KMS-11 (cell line): ENCODE measurements at regions not wholly inside any gene's neighbourhood (a gene's known extent, or its start where the extent isn't known, plus 50 kb on each side); places are given as distances from the start of the nearest gene placed in this dataset.

Experiments
- H2AFZ ChIP-seq: fragments of 200-600 bp; sonication (generic); 2 replicates; pipeline ENCODE4 v1.6.1; 2016; ENCODE audit warnings: antibody characterized with exemption, mixed run types, low read depth
- H3K27ac ChIP-seq: fragments of 200-600 bp; sonication (generic); 2 replicates; pipeline ENCODE4 v1.6.1; 2016; ENCODE audit warnings: mild to moderate bottlenecking, mixed run types
- H3K27me3 ChIP-seq: fragments of 200-600 bp; sonication (generic); 2 replicates; pipeline ENCODE4 v1.6.1; 2017; ENCODE audit warnings: mild to moderate bottlenecking, low read depth, mixed run types, moderate library complexity; ENCODE audit not compliant: insufficient read depth
- H3K36me3 ChIP-seq: fragments of 200-600 bp; sonication (generic); 2 replicates; pipeline ENCODE4 v1.6.1; 2017; ENCODE audit warnings: mild to moderate bottlenecking, mixed run types; ENCODE audit not compliant: insufficient read depth
- H3K4me1 ChIP-seq: fragments of 200-600 bp; sonication (generic); 2 replicates; pipeline ENCODE4 v1.6.1; 2016; ENCODE audit warnings: mild to moderate bottlenecking, low read depth, mixed run types; ENCODE audit not compliant: poor library complexity, severe bottlenecking
- H3K4me2 ChIP-seq: fragments of 200-600 bp; sonication (generic); 2 replicates; pipeline ENCODE4 v1.7.0; 2016; ENCODE audit warnings: mild to moderate bottlenecking, mixed run types
- H3K4me3 ChIP-seq: fragments of 200-600 bp; sonication (generic); IDR thresholded peaks from 2 replicates; pipeline ENCODE4 v1.6.1; 2017; ENCODE audit warnings: low read depth, low read length, mixed read lengths; ENCODE audit not compliant: insufficient read depth
- H3K79me2 ChIP-seq: fragments of 200-600 bp; sonication (generic); 2 replicates; pipeline ENCODE4 v1.6.1; 2016; ENCODE audit warnings: low read depth, mixed run types; ENCODE audit not compliant: insufficient read depth
- H3K9ac ChIP-seq: fragments of 200-600 bp; sonication (generic); 2 replicates; pipeline ENCODE4 v1.6.1; 2016; ENCODE audit warnings: mild to moderate bottlenecking, mixed run types
- H4K20me1 ChIP-seq: fragments of 200-600 bp; sonication (generic); 2 replicates; pipeline ENCODE4 v1.6.1; 2016; ENCODE audit warnings: mild to moderate bottlenecking, mixed run types; ENCODE audit not compliant: insufficient read depth
- CTCF ChIP-seq: fragments of 200-600 bp; sonication (generic); conservative IDR thresholded peaks from 2 replicates; pipeline ENCODE4 v1.6.1; 2017; ENCODE audit warnings: low read depth, mild to moderate bottlenecking, antibody characterized with exemption, low read length, moderate library complexity, mixed read lengths

GRCh38 chr19:31146546-31147183, 202.6 kb downstream of the TSHZ3 start:
- H3K36me3 ChIP-seq = no peaks in the 10 kb centered on the region
- H3K27ac ChIP-seq = no peak overlapping the region
- no peak overlapping the region for H3K4me3 ChIP-seq
- H3K27me3 ChIP-seq = no peaks in the 10 kb centered on the region
- no peak for TF ChIP-seq CTCF
- H3K4me2 ChIP-seq = no peak overlapping the region
- H2AFZ ChIP-seq = no peak overlapping the region
- no peaks in the 10 kb centered on the region for H4K20me1 ChIP-seq
- no peaks in the 10 kb centered on the region for H3K79me2 ChIP-seq
- no peaks in the 10 kb centered on the region for H3K4me1 ChIP-seq
- no peak overlapping the region for H3K9ac ChIP-seq

GRCh38 chr19:31146015-31146414, 203.2 kb downstream of the TSHZ3 start:
- no peaks in the 10 kb centered on the region for H3K4me1 ChIP-seq
- no peaks in the 10 kb centered on the region for H4K20me1 ChIP-seq
- no peak overlapping the region for H2AFZ ChIP-seq
- H3K4me3 ChIP-seq = no peak overlapping the region
- no peak overlapping the region for H3K9ac ChIP-seq
- H3K27ac ChIP-seq = no peak overlapping the region
- no peaks in the 10 kb centered on the region for H3K36me3 ChIP-seq
- H3K4me2 ChIP-seq = no peak overlapping the region
- no peak for TF ChIP-seq CTCF
- no peaks in the 10 kb centered on the region for H3K79me2 ChIP-seq
- no peaks in the 10 kb centered on the region for H3K27me3 ChIP-seq

GRCh38 chr19:31145007-31145406, 204.2 kb downstream of the TSHZ3 start:
- no peaks in the 10 kb centered on the region for H4K20me1 ChIP-seq
- no peak overlapping the region for H3K27ac ChIP-seq
- H3K36me3 ChIP-seq = no peaks in the 10 kb centered on the region
- no peak overlapping the region for H2AFZ ChIP-seq
- H3K9ac ChIP-seq = no peak overlapping the region
- no peak for TF ChIP-seq CTCF
- H3K4me1 ChIP-seq = no peaks in the 10 kb centered on the region
- H3K79me2 ChIP-seq = no peaks in the 10 kb centered on the region
- no peaks in the 10 kb centered on the region for H3K27me3 ChIP-seq
- H3K4me2 ChIP-seq = no peak overlapping the region
- no peak overlapping the region for H3K4me3 ChIP-seq

DNA sequence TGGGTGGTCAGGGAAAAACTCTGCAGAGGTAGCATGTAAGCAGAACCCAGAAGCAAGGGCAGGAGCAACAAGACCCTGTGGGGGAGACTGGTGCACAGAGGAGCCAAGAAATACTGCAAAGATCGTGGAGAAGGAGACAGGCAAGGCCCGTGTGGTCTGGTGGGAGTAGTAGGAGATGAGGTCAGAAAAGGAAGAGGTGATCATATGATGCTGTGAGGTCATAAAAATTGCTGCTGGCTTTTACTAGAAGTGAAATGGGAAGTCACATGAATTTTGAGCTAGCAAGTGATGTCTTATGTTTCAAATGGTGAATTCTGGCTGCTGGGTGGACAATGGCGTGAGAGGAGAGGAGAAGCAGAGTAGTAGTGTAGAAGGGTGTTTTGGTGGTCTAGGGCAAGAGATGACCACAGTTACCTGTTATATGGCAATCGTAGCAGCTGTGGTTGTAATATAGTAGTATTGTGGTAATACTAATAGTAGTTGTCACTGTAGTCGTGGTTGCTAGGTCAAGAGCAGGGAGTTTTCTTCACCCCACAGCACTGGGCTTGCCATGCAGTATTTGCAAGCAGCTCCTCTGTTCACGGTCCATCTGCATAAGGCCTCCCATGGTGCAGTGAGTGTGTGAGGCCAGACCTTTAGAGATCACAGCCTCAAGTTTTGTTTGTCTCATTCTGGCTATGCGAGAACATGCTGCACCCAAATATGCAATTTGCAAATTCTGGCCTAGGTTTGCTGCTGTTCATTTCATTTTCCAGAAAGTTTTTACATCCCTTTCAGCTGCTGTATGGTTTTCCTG, 205.0 kb downstream of the TSHZ3 start:
- no peak overlapping the region for H3K27ac ChIP-seq
- no peaks in the 10 kb centered on the region for H3K4me1 ChIP-seq
- H4K20me1 ChIP-seq = no peaks in the 10 kb centered on the region
- no peak for TF ChIP-seq CTCF
- no peak overlapping the region for H3K4me3 ChIP-seq
- no peak overlapping the region for H2AFZ ChIP-seq
- no peaks in the 10 kb centered on the region for H3K27me3 ChIP-seq
- H3K9ac ChIP-seq = no peak overlapping the region
- no peak overlapping the region for H3K4me2 ChIP-seq
- H3K36me3 ChIP-seq = no peaks in the 10 kb centered on the region
- H3K79me2 ChIP-seq = no peaks in the 10 kb centered on the region
